Activated CD8-positive, alpha-beta memory T cell treated with anti-CD3 and anti-CD28 coated beads for 36 hours (primary cell): ENCODE measurements at regions not wholly inside any gene's neighbourhood (a gene's known extent, or its start where the extent isn't known, plus 50 kb on each side); places are given as distances from the start of the nearest gene placed in this dataset.
"Not testable (repeated sequence)": the region's sequence is repeated elsewhere in the genome, so short reads cannot be mapped to it uniquely, and the experiment has no call there.

Source experiments
- CTCF ChIA-PET: fragments of 350-600 bp; sonication (Branson Sonifier 250); formaldehyde crosslinking; loops from one replicate; lab custom pipeline; 2021; ENCODE audit warnings: antibody characterized with exemption; lab: Charles Lee
- POLR2A ChIA-PET: fragments of 350-600 bp; sonication (Branson Sonifier 250); formaldehyde crosslinking; loops from one replicate; lab custom pipeline; 2021; ENCODE audit warnings: antibody characterized with exemption; lab: Charles Lee

GRCh38 chr12:87233671-87234070 is 795.5 kb downstream of the C12orf50 start:
- ChIA-PET CTCF (no interaction called here), POLR2A (no interaction called here)

DNA sequence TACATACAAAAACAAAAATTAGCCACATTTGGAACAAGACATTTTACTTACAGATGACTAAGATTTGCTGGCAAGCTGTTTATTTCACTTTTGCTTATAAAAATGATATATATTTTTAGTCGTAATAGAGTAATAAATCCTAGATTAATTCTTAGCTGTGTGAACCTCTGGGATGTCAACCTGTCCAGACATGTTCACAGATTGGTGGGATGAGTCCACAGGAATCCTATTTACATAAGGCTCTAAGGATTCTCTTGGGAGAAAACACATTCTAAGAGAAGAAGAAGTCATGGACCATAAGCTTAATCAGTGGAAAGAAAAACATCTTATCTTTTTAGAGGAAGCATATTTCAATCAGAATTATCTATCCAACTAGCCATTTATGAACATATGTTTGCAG is 797.4 kb downstream of the C12orf50 start:
- POLR2A ChIA-PET: no interaction called here
- CTCF ChIA-PET: no interaction called here

- POLR2A ChIA-PET: no interaction called here
- CTCF ChIA-PET: no interaction called here
Measured at GRCh38 chr12:87230441-87230840, 798.8 kb downstream of the C12orf50 start.

DNA sequence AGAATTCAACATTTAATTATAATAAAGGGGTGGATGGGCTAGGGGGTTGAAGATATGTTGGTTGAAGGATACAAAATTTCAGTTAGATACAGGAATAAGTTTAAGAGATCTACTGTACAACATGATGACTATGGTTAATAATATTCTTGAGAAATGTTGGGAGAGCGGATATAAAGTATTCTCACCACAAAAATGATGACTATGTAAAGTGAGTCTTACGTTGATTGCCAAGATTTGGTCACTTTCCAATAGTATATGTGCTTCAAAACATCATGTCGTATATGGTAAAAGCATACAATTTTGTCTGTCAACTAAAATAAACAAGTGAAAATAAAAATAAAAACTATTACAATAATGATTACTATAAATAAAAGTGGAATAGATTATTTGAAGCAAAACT is 802.0 kb downstream of the C12orf50 start:
- POLR2A ChIA-PET: no interaction called here
- CTCF ChIA-PET: no interaction called here

DNA sequence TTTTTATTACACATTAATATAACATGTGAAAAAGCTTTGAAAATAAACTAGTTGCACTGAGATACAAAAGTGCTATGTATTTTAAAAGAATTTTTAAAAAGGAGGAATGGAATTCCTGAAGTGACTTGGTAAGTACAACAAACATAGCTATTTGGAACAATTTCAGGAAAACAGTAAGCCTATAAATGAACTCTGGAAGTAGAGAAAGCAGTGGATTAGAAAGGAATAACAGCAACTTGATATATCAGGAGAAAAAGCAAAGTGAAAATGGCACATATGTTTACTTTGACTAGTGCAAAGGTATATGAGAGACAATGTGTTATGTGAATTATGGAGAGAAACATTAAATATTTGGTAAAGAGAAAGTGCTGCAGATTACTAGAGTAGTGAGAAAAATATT is 811.7 kb downstream of the C12orf50 start:
- ChIA-PET CTCF (no interaction called here), POLR2A (no interaction called here)

GRCh38 chr12:87216436-87216835 is 812.8 kb downstream of the C12orf50 start:
- ChIA-PET CTCF (no interaction called here), POLR2A (no interaction called here)

DNA sequence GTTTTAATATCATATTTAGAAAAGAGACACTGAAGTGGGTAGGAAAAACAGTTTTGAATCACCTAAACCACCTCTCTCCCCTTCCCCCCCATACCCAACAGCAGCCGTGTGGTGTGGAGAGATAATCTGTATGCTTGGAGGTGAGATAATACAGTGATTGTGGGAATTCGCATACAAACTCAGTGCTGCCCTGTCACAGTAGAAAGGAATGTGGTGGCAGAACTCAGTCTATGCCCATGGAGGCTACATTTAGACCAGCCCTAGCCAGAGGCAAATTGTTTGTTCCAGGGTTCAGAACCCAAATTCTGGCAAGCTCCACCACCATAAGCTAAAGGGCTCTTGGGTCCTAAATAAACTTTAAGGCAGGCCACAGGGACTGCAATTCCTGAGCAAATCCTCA is 827.0 kb downstream of the C12orf50 start:
- ChIA-PET CTCF (no interaction called here), POLR2A (no interaction called here)

DNA sequence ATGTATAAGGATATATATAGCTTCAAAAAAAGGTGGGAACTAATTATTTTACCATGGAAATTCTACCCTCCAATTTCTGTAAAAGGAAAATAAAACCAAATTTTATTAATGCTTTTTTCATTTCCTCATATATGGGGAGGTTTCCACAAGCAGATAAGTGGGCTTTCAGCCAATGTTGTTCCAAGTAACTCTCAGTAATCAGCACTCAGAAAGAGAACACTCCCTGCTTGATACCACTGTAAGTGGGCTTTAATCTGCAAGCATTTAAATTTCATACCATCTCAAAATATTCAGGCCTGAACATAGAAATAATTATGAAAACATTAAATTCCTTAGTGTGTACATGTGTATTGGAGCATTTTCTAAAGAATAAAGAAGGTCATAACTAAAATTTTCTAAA is 827.6 kb downstream of the C12orf50 start:
- POLR2A ChIA-PET: no interaction called here
- CTCF ChIA-PET: no interaction called here

GRCh38 chr12:87200289-87200979 is 828.8 kb downstream of the C12orf50 start:
- POLR2A ChIA-PET: no interaction called here
- CTCF ChIA-PET: no interaction called here

DNA sequence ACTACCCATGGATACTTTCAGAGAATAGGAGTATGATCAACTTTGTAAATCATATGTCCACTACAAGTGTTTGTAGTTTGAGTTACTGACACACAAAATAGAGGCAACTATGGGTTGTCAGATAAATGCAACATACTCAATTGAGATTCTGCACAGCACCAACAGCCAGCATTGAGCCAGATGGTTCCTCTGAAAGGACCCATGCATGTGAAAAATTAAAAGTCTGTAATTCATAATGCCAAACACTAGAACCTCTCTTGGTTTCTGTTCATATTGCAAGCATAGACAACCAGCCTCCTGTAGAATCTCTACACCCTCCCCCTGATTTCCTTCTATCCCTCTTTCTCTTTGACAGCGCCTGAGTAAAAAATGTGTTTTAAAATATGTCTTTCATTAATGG is 831.0 kb downstream of the C12orf50 start:
- POLR2A ChIA-PET: no interaction called here
- CTCF ChIA-PET: no interaction called here

GRCh38 chr12:87196321-87196720 is 832.9 kb downstream of the C12orf50 start:
- ChIA-PET POLR2A (no interaction called here), CTCF (no interaction called here)

GRCh38 chr12:87194389-87194788 is 834.8 kb downstream of the C12orf50 start:
- POLR2A ChIA-PET, CTCF ChIA-PET: not testable (repeated sequence)

GRCh38 chr12:87185367-87185766 is 843.8 kb downstream of the C12orf50 start:
- POLR2A ChIA-PET: no interaction called here
- CTCF ChIA-PET: no interaction called here

DNA sequence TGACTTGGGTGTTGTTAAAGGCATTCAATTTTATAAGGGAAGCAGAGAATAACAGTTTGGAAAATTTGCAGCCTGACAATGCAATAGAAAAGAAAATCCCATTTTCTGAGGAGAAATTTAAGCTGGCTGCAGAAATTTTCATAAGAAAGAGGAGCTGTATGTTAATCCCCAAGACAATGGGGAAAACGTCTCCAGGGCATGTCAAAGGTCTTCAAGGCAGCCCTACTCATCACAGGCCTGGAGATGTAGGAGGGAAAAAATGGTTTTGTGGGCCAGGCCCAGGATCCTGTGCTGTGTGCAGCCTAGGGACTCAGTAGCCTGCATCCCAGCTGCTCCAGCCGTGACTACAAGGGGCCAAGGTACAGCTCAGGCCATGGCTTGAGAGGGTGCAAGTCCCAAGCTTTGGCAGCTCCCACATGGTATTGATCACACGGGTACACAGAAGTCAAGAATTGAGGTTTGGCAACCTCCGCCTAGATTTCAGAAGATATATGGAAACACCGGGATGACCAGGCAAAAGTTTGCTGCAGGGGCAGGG is 846.4 kb downstream of the C12orf50 start:
- ChIA-PET CTCF (no interaction called here), POLR2A (no interaction called here)

DNA sequence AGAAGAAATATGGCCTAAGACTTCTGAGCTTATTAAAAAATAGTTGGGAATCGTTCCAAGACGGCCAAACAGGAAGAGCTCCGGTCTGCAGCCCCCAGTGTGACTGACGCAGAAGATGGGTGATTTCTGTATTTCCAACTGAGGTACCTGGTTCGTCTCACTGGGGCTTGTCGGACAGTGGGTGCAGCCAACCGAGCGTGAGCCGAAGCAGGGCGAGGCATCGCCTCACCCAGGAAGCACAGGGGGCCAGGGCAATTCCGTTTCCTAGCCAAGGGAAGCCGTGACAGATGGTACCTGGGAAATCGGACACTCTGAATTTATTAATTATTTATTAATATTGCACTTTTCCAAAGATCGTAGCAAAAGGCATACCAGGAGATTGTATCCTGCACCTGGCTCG is 857.8 kb downstream of the C12orf50 start:
- POLR2A ChIA-PET: no interaction called here

GRCh38 chr12:87169010-87169409 is 860.2 kb downstream of the C12orf50 start:
- POLR2A ChIA-PET: no interaction called here
- CTCF ChIA-PET: no interaction called here

More for the DNA sequence above, 857.8 kb downstream of the C12orf50 start:
- CTCF ChIA-PET: no interaction called here

DNA sequence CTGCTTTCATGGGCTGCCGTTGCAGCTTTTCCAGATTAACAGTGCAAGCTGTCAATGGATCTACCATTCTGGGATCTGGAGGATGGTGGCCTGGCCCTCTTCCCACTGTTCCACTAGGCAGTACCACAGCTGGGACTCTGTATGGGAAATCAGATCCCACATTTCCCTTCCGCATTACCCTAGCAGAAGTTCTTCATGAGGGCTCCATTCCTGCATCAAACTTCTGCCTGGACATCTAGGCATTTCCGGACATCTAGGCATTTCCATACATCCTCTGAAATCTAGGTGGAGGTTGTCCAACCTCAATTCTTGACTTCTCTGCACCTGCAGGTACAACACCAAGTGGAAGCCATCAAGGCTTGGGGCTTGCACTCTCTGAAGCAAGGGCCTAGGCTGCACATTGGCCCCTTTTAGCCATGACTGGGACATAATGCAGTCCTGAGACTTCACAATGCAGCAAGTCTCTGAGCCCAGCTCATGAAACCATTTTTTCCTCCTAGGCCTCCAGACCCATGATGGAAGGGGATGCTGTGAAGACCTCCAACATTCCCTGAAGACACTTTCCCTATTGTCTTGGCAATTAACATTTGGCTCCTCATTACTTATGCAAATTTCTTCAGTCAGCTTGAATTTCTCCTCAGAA is 863.3 kb downstream of the C12orf50 start:
- ChIA-PET CTCF (no interaction called here), POLR2A (no interaction called here)

DNA sequence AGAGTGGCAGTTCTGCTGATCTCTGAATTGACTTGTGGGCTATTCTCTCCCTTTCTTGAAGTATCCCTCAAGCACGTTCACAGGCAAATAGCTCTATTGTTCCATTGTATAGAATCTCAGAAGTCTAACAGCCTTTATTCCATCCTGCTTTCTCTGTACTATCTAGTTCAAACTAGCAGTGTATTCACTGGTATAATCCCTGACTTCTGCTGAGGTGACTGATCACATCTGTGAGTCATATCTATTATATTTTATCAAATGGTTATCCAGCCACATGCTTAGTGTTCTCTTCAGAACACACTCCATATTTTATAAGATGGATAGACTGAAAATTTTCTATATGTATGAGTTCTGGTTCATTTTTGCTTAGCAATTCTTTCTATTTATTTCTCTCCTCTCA is 866.1 kb downstream of the C12orf50 start:
- CTCF ChIA-PET: no interaction called here
- POLR2A ChIA-PET: no interaction called here

DNA sequence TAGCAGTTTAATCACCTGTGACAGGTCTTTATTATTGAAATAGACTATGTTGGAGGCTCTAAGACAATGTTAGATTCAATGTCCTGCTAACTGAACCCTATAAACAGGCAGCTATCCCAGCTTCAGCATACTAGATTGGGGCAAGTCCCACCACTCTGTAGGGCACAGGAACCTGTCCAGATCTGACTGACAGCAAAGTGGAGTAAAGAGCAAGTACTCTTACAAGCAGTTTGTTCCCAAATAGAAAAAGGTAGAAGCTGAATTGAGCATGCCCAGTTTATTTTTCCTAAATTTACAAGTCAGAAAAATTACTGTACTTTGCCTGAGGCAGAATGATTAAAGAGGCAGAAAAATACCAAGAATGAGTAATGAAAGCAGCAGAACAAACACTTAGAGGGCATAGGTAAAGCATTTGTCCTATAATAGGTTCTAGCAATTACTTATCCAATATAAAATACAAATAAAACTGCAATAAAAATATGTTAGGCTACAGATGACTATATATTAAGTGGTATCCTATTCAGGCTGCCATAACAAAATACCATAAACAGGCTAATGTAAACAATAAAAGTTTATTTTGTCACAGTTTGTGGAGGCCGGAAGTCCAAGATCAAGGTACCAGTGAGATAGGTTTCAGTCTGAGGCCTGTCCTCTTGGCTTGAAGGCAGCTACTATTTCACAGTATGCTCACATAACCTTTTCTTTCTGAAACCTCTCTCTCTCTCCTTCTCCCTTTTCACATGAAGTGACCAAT is 868.2 kb downstream of the C12orf50 start:
- CTCF ChIA-PET: no interaction called here
- POLR2A ChIA-PET: no interaction called here

GRCh38 chr12:87157791-87158190 is 871.4 kb downstream of the C12orf50 start:
- CTCF ChIA-PET: no interaction called here
- POLR2A ChIA-PET: no interaction called here

DNA sequence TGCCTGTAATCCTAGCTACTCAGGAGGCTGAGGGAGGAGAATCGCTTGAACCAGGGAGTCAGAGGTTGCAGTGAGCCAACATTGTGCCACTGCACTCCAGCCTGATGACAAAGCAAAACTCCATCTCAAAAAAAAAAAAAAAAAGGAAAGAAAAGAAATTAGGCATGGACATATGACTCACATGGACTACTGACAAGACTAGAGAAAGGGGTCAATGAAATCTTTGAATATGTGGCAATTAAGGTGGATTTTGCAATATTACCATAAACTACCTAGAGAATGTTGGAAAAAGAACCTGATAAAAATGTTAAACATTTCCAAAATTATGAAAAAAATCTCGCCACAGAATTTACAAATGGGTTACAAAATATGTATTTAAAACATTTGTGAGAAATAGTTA is 873.6 kb downstream of the C12orf50 start:
- CTCF ChIA-PET: no interaction called here
- POLR2A ChIA-PET: no interaction called here
